PC-9 (cell line): ENCODE measurements at regions not wholly inside any gene's neighbourhood (a gene's known extent, or its start where the extent isn't known, plus 50 kb on each side); places are given as distances from the start of the nearest gene placed in this dataset.

Experiments
- BruUV-seq: library from RNA; stranded (reverse); fragments of 400-500 nt; replicated peaks from 2 replicates; lab custom pipeline; 2021; lab: Mats Ljungman, UMichigan
- CTCF ChIA-PET: fragments of 300-600 bp; sonication (Branson Sonifier 250); formaldehyde crosslinking; loops from one replicate; lab custom pipeline; 2022; ENCODE audit warnings: antibody characterized with exemption; lab: Charles Lee
- POLR2A ChIA-PET: fragments of 300-600 bp; sonication (Branson Sonifier 250); formaldehyde crosslinking; loops from one replicate; lab custom pipeline; 2022; ENCODE audit warnings: antibody characterized with exemption; ENCODE audit not compliant: unreplicated experiment; lab: Charles Lee
- DNase-seq, 2 experiments: peaks; one replicate each; pipeline versions ENCODE4 v3.0.0 to v3.0.0-alpha.2; 2015 to 2022; ENCODE audit warnings: mixed read lengths in 1 of 2
- H2AFZ ChIP-seq: fragments of 200-600 bp; sonication (generic); 2 replicates; pipeline ENCODE4 v1.8.1; 2017; ENCODE audit warnings: antibody characterized with exemption
- H3F3A ChIP-seq: fragments of 200-600 bp; sonication (generic); 2 replicates; pipeline ENCODE4 v1.8.1; 2017; ENCODE audit warnings: antibody characterized with exemption, mild to moderate bottlenecking, low read depth; ENCODE audit not compliant: insufficient read depth
- H3K27ac ChIP-seq: fragments of 200-600 bp; sonication (generic); 2 replicates; pipeline ENCODE4 v1.6.1; 2016; ENCODE audit warnings: mixed run types
- H3K27me3 ChIP-seq: fragments of 200-600 bp; sonication (generic); 2 replicates; pipeline ENCODE4 v1.6.1; 2016; ENCODE audit warnings: low read depth, mixed run types; ENCODE audit not compliant: insufficient read depth
- H3K36me3 ChIP-seq: fragments of 200-600 bp; sonication (generic); 2 replicates; pipeline ENCODE4 v1.6.1; 2016; ENCODE audit warnings: low read depth, mixed run types
- H3K4me1 ChIP-seq: fragments of 200-600 bp; sonication (generic); replicated peaks from 2 replicates; pipeline ENCODE4 v1.6.1; 2016; ENCODE audit warnings: mixed run types; ENCODE audit not compliant: insufficient read depth
- H3K4me2 ChIP-seq: fragments of 200-600 bp; sonication (generic); 2 replicates; pipeline ENCODE4 v1.6.1; 2017; ENCODE audit warnings: mixed run types
- H3K4me3 ChIP-seq: fragments of 200-600 bp; sonication (generic); 2 replicates; pipeline ENCODE4 v1.6.1; 2016; ENCODE audit warnings: mixed run types
- H3K79me2 ChIP-seq: fragments of 200-600 bp; sonication (generic); 2 replicates; pipeline ENCODE4 v1.6.1; 2017; ENCODE audit warnings: low read depth, mixed run types
- H3K9me2 ChIP-seq: fragments of 200-600 bp; sonication (generic); 2 replicates; pipeline ENCODE4 v1.8.1; 2017; ENCODE audit warnings: mild to moderate bottlenecking; ENCODE audit not compliant: insufficient read depth
- H3K9me3 ChIP-seq: fragments of 200-600 bp; sonication (generic); 2 replicates; pipeline ENCODE4 v1.8.1; 2016; ENCODE audit warnings: low read depth; ENCODE audit not compliant: insufficient read depth
- H4K20me1 ChIP-seq: fragments of 200-600 bp; sonication (generic); 2 replicates; pipeline ENCODE4 v1.8.1; 2017; ENCODE audit not compliant: insufficient read depth
- CTCF ChIP-seq: fragments of 200-600 bp; sonication (generic); conservative IDR thresholded peaks from 2 replicates; pipeline ENCODE4 v1.6.1; 2017; ENCODE audit warnings: mixed run types, antibody characterized with exemption, mild to moderate bottlenecking, moderate library complexity
- EZH2 ChIP-seq: fragments of 200-600 bp; sonication (generic); IDR thresholded peaks from 2 replicates; pipeline ENCODE4 v1.8.0; 2017; ENCODE audit warnings: antibody characterized with exemption, low read depth
- intact Hi-C: fragments of 100-400 bp; cut with micrococcal nuclease; formaldehyde crosslinking; loops from one replicate; pipeline ENCODE4 v1.10.0; 2022; ENCODE audit not compliant: unreplicated experiment

GRCh38 chr2:66125951-66126350 lies 309.0 kb upstream of the MEIS1 start:
- no TSS peak for BruUV-seq
- CTCF ChIA-PET, result no interaction called here

GRCh38 chr2:66122516-66122915 lies 312.4 kb upstream of the MEIS1 start:
- H4K20me1 ChIP-seq, result 0 out of 2 replicates have a peak, but pooled peaks cover 3% of the 10 kb centered on the region
- no peaks in the 10 kb centered on the region for H3K36me3 ChIP-seq
- POLR2A ChIA-PET, result no interaction called here
- no peaks in the 10 kb centered on the region for H3F3A ChIP-seq
- BruUV-seq, result no TSS peak
- no peak overlapping the region for H3K4me3 ChIP-seq
- no peak overlapping the region for H3K27ac ChIP-seq
- CTCF ChIA-PET, result no interaction called here
- H3K79me2 ChIP-seq, result no peaks in the 10 kb centered on the region
- H3K9me2 ChIP-seq, result no peaks in the 10 kb centered on the region
- H3K9me3 ChIP-seq, result no peaks in the 10 kb centered on the region
- no peaks in the 10 kb centered on the region for H3K4me1 ChIP-seq
- H2AFZ ChIP-seq, result no peak overlapping the region
- no peak for DNase-seq
- no peak for TF ChIP-seq CTCF
- TF ChIP-seq EZH2, result no peak
- intact Hi-C loops, result no loop called here
- no peaks in the 10 kb centered on the region; the same call in 1 of the 2 replicates for H3K27me3 ChIP-seq
- no peak overlapping the region for H3K4me2 ChIP-seq

More at GRCh38 chr2:66125951-66126350, 309.0 kb upstream of the MEIS1 start:
- H3K4me3 ChIP-seq, result no peak overlapping the region
- H3K9me2 ChIP-seq, result no peaks in the 10 kb centered on the region
- H2AFZ ChIP-seq, result no peak overlapping the region
- H3K27me3 ChIP-seq, result no peaks in the 10 kb centered on the region; the same call in 1 of the 2 replicates
- no peak for TF ChIP-seq EZH2
- no peak for TF ChIP-seq CTCF
- no peaks in the 10 kb centered on the region for H3K9me3 ChIP-seq
- POLR2A ChIA-PET, result no interaction called here
- no peaks in the 10 kb centered on the region for H4K20me1 ChIP-seq
- H3K79me2 ChIP-seq, result no peaks in the 10 kb centered on the region
- H3K4me2 ChIP-seq, result no peak overlapping the region
- no peaks in the 10 kb centered on the region for H3F3A ChIP-seq
- no peaks in the 10 kb centered on the region for H3K36me3 ChIP-seq
- no peak overlapping the region for H3K27ac ChIP-seq
- DNase-seq, result no peak
- H3K4me1 ChIP-seq, result no peaks in the 10 kb centered on the region
- intact Hi-C loops, result no loop called here

GRCh38 chr2:66121946-66122345 lies 313.0 kb upstream of the MEIS1 start:
- H3K4me3 ChIP-seq, result no peak overlapping the region
- 0 out of 2 replicates have a peak, but pooled peaks cover 3% of the 10 kb centered on the region for H4K20me1 ChIP-seq
- intact Hi-C loops, result no loop called here
- no peak for DNase-seq
- no peaks in the 10 kb centered on the region for H3K9me2 ChIP-seq
- no peaks in the 10 kb centered on the region for H3K4me1 ChIP-seq
- no TSS peak for BruUV-seq
- H2AFZ ChIP-seq, result no peak overlapping the region
- POLR2A ChIA-PET, result no interaction called here
- H3K27ac ChIP-seq, result no peak overlapping the region
- no peaks in the 10 kb centered on the region; the same call in 1 of the 2 replicates for H3K27me3 ChIP-seq
- TF ChIP-seq CTCF (no peak), EZH2 (no peak)
- no peak overlapping the region for H3K4me2 ChIP-seq
- H3K9me3 ChIP-seq, result no peaks in the 10 kb centered on the region
- no peaks in the 10 kb centered on the region for H3F3A ChIP-seq
- CTCF ChIA-PET, result no interaction called here
- no peaks in the 10 kb centered on the region for H3K36me3 ChIP-seq
- no peaks in the 10 kb centered on the region for H3K79me2 ChIP-seq
